Kidney epithelial cell (primary cell): ENCODE measurements at regions not wholly inside any gene's neighbourhood (a gene's known extent, or its start where the extent isn't known, plus 50 kb on each side); places are given as distances from the start of the nearest gene placed in this dataset.

Source experiments
- DNase-seq: peaks from one replicate; pipeline ENCODE4 v3.0.0-alpha.2; 2010; ENCODE audit warnings: low read depth
- H3K27me3 ChIP-seq: 2 replicates; pipeline ENCODE4 v1.6.0; 2011; ENCODE audit warnings: low read length; ENCODE audit not compliant: control insufficient read depth, insufficient read depth
- H3K36me3 ChIP-seq: 2 replicates; pipeline ENCODE4 v1.5.1; 2011; ENCODE audit warnings: low read length; ENCODE audit not compliant: control insufficient read depth, insufficient read depth
- H3K4me3 ChIP-seq: 2 replicates; pipeline ENCODE4 v1.5.1; 2011; ENCODE audit warnings: low read depth, mild to moderate bottlenecking, control low read depth, low read length
- TF ChIP-seq, protein P1 (sequence below): IDR thresholded peaks from 2 replicates; pipeline ENCODE4 v1.5.1; 2011; ENCODE audit warnings: mild to moderate bottlenecking, moderate library complexity, low read length, control low read depth, inconsistent platforms; ENCODE audit not compliant: insufficient read depth, poor library complexity, severe bottlenecking

DNA sequence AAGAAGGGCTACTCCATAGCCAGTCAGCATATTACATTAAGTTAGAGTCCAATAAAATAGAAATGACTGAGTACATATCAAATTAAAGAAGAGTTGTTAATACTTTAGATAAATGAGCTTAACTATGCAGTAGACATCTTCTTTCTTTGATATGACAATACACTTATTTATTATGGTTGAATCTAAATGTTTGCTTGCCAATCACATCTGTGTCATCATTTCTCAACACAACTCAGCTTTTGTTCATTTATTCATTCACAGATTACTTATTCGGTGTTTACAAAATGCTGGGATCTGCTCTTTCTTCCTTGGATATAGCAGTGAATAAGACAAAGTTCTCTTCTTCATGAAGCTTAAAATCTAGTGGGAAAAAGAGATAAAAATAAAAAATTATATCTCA is 614.6 kb upstream of the ATP2B1 start:
- no peak for DNase-seq
- Histone ChIP-seq H3K4me3 (no peak overlapping the region), H3K36me3 (no peaks in the 10 kb centered on the region), H3K27me3 (no peaks in the 10 kb centered on the region)
- TF ChIP-seq, protein P1, sequence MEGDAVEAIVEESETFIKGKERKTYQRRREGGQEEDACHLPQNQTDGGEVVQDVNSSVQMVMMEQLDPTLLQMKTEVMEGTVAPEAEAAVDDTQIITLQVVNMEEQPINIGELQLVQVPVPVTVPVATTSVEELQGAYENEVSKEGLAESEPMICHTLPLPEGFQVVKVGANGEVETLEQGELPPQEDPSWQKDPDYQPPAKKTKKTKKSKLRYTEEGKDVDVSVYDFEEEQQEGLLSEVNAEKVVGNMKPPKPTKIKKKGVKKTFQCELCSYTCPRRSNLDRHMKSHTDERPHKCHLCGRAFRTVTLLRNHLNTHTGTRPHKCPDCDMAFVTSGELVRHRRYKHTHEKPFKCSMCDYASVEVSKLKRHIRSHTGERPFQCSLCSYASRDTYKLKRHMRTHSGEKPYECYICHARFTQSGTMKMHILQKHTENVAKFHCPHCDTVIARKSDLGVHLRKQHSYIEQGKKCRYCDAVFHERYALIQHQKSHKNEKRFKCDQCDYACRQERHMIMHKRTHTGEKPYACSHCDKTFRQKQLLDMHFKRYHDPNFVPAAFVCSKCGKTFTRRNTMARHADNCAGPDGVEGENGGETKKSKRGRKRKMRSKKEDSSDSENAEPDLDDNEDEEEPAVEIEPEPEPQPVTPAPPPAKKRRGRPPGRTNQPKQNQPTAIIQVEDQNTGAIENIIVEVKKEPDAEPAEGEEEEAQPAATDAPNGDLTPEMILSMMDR = no peak

- no peak for DNase-seq
- H3K27me3 ChIP-seq = no peaks in the 10 kb centered on the region
- no peaks in the 10 kb centered on the region for H3K36me3 ChIP-seq
- no peak overlapping the region for H3K4me3 ChIP-seq
- TF ChIP-seq, protein P1 = no peak
These were observed 613.4 kb upstream of the ATP2B1 start for GRCh38 chr12:90322006-90322405.

DNA sequence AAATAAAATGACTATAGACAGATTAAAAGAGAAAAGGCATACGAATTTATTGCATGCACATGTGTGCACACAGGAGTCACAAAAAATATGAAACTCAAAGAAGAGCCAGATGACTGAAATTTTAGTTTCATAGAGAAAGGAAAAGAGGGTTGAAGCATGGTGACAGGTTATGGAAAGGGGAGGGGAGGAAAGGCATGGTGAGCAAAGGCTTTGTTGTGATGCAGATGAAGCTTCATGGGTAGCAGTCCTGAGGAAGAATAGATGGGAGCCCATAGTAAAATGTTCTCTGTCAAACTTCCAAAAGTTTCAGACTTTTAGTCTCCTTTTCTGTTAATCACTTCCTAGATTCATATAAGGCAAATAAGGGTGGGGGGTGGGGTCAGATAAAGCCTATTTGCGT is 612.7 kb upstream of the ATP2B1 start:
- H3K27me3 ChIP-seq = no peaks in the 10 kb centered on the region

DNA sequence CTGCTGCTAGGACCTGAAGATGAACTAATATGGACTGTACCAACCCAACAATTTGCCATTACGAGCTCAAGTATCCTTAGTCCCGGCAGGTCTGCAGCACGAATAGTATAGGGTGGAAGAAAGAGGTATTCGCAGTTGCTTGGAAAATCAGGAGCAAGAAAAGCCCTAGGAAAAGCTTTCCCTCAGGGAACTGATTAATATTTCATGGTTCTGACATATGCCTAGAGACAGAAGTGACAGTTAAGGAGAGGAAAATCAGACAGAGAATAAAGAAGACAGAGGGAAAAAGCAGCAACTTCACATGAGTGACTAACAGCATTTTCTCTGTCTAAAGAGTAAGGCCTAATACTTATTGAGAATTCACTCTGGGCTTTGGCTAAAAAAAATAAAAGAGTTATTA is 602.9 kb upstream of the ATP2B1 start:
- H3K4me3 ChIP-seq = no peak overlapping the region
- DNase-seq = no peak
- TF ChIP-seq, protein P1 = no peak
- H3K27me3 ChIP-seq = no peaks in the 10 kb centered on the region
- H3K36me3 ChIP-seq = no peaks in the 10 kb centered on the region

More for the DNA sequence above, 612.7 kb upstream of the ATP2B1 start:
- no peak overlapping the region for H3K4me3 ChIP-seq
- DNase-seq = no peak
- H3K36me3 ChIP-seq = no peaks in the 10 kb centered on the region
- TF ChIP-seq, protein P1 = no peak

GRCh38 chr12:90305379-90305778 is 596.7 kb upstream of the ATP2B1 start:
- TF ChIP-seq, protein P1 = no peak
- no peaks in the 10 kb centered on the region for H3K36me3 ChIP-seq
- no peaks in the 10 kb centered on the region for H3K27me3 ChIP-seq
- no peak overlapping the region for H3K4me3 ChIP-seq
- no peak for DNase-seq

- TF ChIP-seq, protein P1 = no peak
- Histone ChIP-seq H3K4me3 (no peak overlapping the region), H3K36me3 (no peaks in the 10 kb centered on the region), H3K27me3 (no peaks in the 10 kb centered on the region)
- peak; percentile 10 for DNase-seq
These were observed 595.6 kb upstream of the ATP2B1 start for GRCh38 chr12:90304231-90304630.
